HepG2 (cell line): ENCODE measurements at regions not wholly inside any gene's neighbourhood (a gene's known extent, or its start where the extent isn't known, plus 50 kb on each side); places are given as distances from the start of the nearest gene placed in this dataset.

Experiments used
- ATAC-seq: fragments of 200-7000 bp; cut with Tn5 transposase; 3 replicates; pipeline ENCODE4 v1.9.1; 2020; ENCODE audit warnings: mild to moderate bottlenecking, moderate library complexity
- BruUV-seq: library from RNA; stranded (reverse); fragments of 400-500 nt; replicated peaks from 2 replicates; lab custom pipeline; 2021; lab: Mats Ljungman, UMichigan
- CTCF ChIA-PET: fragments of 300-600 bp; formaldehyde crosslinking; extraction: SDS; loops from one replicate; lab custom pipeline; 2021; ENCODE audit warnings: low total read pairs, inconsistent platforms, low intra/inter-chr PET ratio; lab: Yijun Ruan, JAX
- POLR2A ChIA-PET: fragments of 350-600 bp; sonication (Branson Sonifier 250); formaldehyde crosslinking; loops from one replicate; lab custom pipeline; 2020; ENCODE audit warnings: antibody characterized with exemption, inconsistent platforms; lab: Yijun Ruan, JAX
- DNase-seq: peaks from one replicate; pipeline ENCODE4 v3.0.0-alpha.2; 2015; ENCODE audit warnings: low spot score
- FAIRE-seq: peaks from 3 replicates; lab custom pipeline; 2011; peaks lifted over from hg19 to GRCh38; lab: Jason Lieb, UNC
- H2AFZ ChIP-seq: one replicate; pipeline ENCODE4 v1.6.1; 2011; ENCODE audit warnings: low read length, inconsistent platforms
- H3K27ac ChIP-seq: fragments of 300-600 bp; 3 replicates; pipeline ENCODE4 v1.8.0; 2011; ENCODE audit warnings: mixed run types, mild to moderate bottlenecking, mixed read lengths, low read length, inconsistent platforms; ENCODE audit not compliant: insufficient read depth; ENCODE audit errors: extremely low read length
- H3K27me3 ChIP-seq, 2 experiments: fragments of 200-600 bp in 1 of 2; 2 replicates in 1 of 2; 3 replicates in 1 of 2; pipeline versions ENCODE4 v1.6.0 to v1.8.0; 2011; ENCODE audit warnings: low read length in 2 of 2, mild to moderate bottlenecking in 2 of 2, moderate library complexity in 2 of 2, inconsistent platforms in 1 of 2; ENCODE audit not compliant: insufficient read depth in 2 of 2, control insufficient read depth in 1 of 2
- H3K36me3 ChIP-seq, 2 experiments: fragments of 200-600 bp in 1 of 2; replicated peaks in 1 of 2; 2 replicates in 1 of 2; 3 replicates in 1 of 2; pipeline versions ENCODE4 v1.5.1 to v1.8.0; 2011; ENCODE audit warnings: low read length in 2 of 2, inconsistent platforms in 1 of 2; ENCODE audit not compliant: insufficient read depth in 2 of 2, control insufficient read depth in 1 of 2
- H3K4me1 ChIP-seq: 2 replicates; pipeline ENCODE4 v1.5.1; 2012; ENCODE audit warnings: low read length, inconsistent platforms; ENCODE audit not compliant: insufficient read depth
- H3K4me2 ChIP-seq: 2 replicates; pipeline ENCODE4 v1.6.0; 2011; ENCODE audit warnings: low read depth, low read length, inconsistent platforms
- H3K4me3 ChIP-seq, 3 experiments: fragments of 200-600 bp in 1 of 3; sonication (generic), shearing (Covaris generic) in 1 of 3; replicated peaks in 1 of 3; 2 replicates each; pipeline ENCODE4 v1.5.1; 2011 to 2016; ENCODE audit warnings: low read length in 3 of 3, inconsistent platforms in 2 of 3, low read depth in 2 of 3, mild to moderate bottlenecking in 2 of 3, control low read depth in 1 of 3, mixed read lengths in 1 of 3; ENCODE audit not compliant: insufficient read depth in 1 of 3
- H3K79me2 ChIP-seq: one replicate; pipeline ENCODE4 v1.6.1; 2011; ENCODE audit warnings: low read length, inconsistent platforms; ENCODE audit not compliant: insufficient read depth
- H3K9ac ChIP-seq: 2 replicates; pipeline ENCODE4 v1.6.0; 2011; ENCODE audit warnings: mild to moderate bottlenecking, low read depth, low read length, inconsistent platforms; ENCODE audit not compliant: insufficient read depth
- H3K9me3 ChIP-seq: 2 replicates; pipeline ENCODE4 v1.5.1; 2012; ENCODE audit warnings: mild to moderate bottlenecking, low read length
- H4K20me1 ChIP-seq: 2 replicates; pipeline ENCODE4 v1.6.0; 2011; ENCODE audit warnings: inconsistent platforms, mild to moderate bottlenecking, low read length, moderate library complexity; ENCODE audit not compliant: insufficient read depth
- BRCA1 ChIP-seq: sonication (generic); formaldehyde crosslinking; IDR thresholded peaks from 2 replicates; pipeline ENCODE4 v1.4.0; 2020; ENCODE audit warnings: missing genetic modification reagents
- DMAP1 ChIP-seq: IDR thresholded peaks from 2 replicates; pipeline ENCODE4 v1.6.1; 2016
- HNF1A ChIP-seq, 2 experiments: sonication (generic) in 1 of 2; formaldehyde crosslinking in 1 of 2; IDR thresholded peaks; 2 replicates each; pipeline versions ENCODE4 v1.4.0 to v1.6.1; 2016 to 2020; ENCODE audit warnings: borderline replicate concordance in 1 of 2, low read depth in 1 of 2, mild to moderate bottlenecking in 1 of 2, missing genetic modification reagents in 1 of 2
- JUN ChIP-seq: sonication (generic); formaldehyde crosslinking; IDR thresholded peaks from 2 replicates; pipeline ENCODE4 v1.4.0; 2020; ENCODE audit warnings: mild to moderate bottlenecking, missing genetic modification reagents
- MAFG ChIP-seq: sonication (generic); formaldehyde crosslinking; IDR thresholded peaks from 2 replicates; pipeline ENCODE4 v1.5.1; 2020; ENCODE audit warnings: mild to moderate bottlenecking, missing genetic modification reagents
- NR2F2 ChIP-seq: IDR thresholded peaks from 2 replicates; pipeline ENCODE4 v1.6.1; 2012; ENCODE audit warnings: low read depth, inconsistent platforms, borderline replicate concordance
- REL ChIP-seq: sonication (generic); formaldehyde crosslinking; conservative IDR thresholded peaks from 2 replicates; pipeline ENCODE4 v1.8.0; 2022; ENCODE audit warnings: mild to moderate bottlenecking, missing genetic modification reagents, moderate library complexity
- SETDB1 ChIP-seq: sonication (generic); formaldehyde crosslinking; IDR thresholded peaks from 2 replicates; pipeline ENCODE4 v1.5.1; 2020; ENCODE audit warnings: missing genetic modification reagents, mild to moderate bottlenecking, borderline replicate concordance
- TARDBP ChIP-seq: sonication (generic); formaldehyde crosslinking; IDR thresholded peaks from 2 replicates; pipeline ENCODE4 v1.8.0; 2022; ENCODE audit warnings: mild to moderate bottlenecking, missing genetic modification reagents
- TGIF2 ChIP-seq: IDR thresholded peaks from 2 replicates; pipeline ENCODE4 v1.6.1; 2016; ENCODE audit warnings: control low read depth, missing compliant biosample characterization
- ZNF20 ChIP-seq: sonication (generic); formaldehyde crosslinking; IDR thresholded peaks from 2 replicates; pipeline ENCODE4 v1.4.0; 2020; ENCODE audit warnings: mild to moderate bottlenecking, moderate library complexity, missing genetic modification reagents
- ZNF839 ChIP-seq: sonication (generic); formaldehyde crosslinking; IDR thresholded peaks from 2 replicates; pipeline ENCODE4 v1.4.0; 2020; ENCODE audit warnings: missing genetic modification reagents, mild to moderate bottlenecking, borderline replicate concordance
- WGBS: methylation state at CpG from one replicate; pipeline ENCODE4 v1.1.6; 2017; ENCODE audit warnings: low lambda C conversion rate; 5-methylcytosine and 5-hydroxymethylcytosine counted together
- in situ Hi-C: cut with HindIII; loops from 2 replicates; pipeline ENCODE4 v1.10.0; 2017; ENCODE audit warnings: low pct_unique_long_range_greater_than_20kb; ENCODE audit not compliant: extremely low pct_ligation_motif_present
- intact Hi-C: fragments of 100-400 bp; cut with micrococcal nuclease; formaldehyde crosslinking; loops from one replicate; pipeline ENCODE4 v1.10.0; 2022; ENCODE audit not compliant: unreplicated experiment

- no peak for TF ChIP-seq HNF1A (IDR thresholded peaks at IDR 0.05; ENCODE audit: low read depth)
- no peak for TF ChIP-seq HNF1A (CRISPR knock-in tag; IDR thresholded peaks at IDR 0.05; ENCODE audit: borderline replicate concordance)
- no peak for TF ChIP-seq TARDBP (CRISPR knock-in tag)
- TF ChIP-seq NR2F2 = no peak
- TF ChIP-seq TGIF2 (CRISPR knock-in tag) = no peak
- TF ChIP-seq BRCA1 = no peak
- no peak for TF ChIP-seq REL (CRISPR knock-in tag)
- no peak for TF ChIP-seq JUN (CRISPR knock-in tag)
These were observed 90.0 kb downstream of the GATA3 start (continued) for GRCh38 chr10:8144496-8144895.

GRCh38 chr10:8146650-8147049, 92.2 kb downstream of the GATA3 start:
- in situ Hi-C loops (no loop called here), intact Hi-C loops (no loop called here)
- H3K9ac ChIP-seq = no peak overlapping the region
- H3K4me3 ChIP-seq = no peak overlapping the region
- no peak for DNase-seq
- TF ChIP-seq ZNF839 (CRISPR knock-in tag) = no peak
- no peak for TF ChIP-seq ZNF20 (CRISPR knock-in tag)
- no peak for TF ChIP-seq DMAP1 (CRISPR knock-in tag)
- TF ChIP-seq SETDB1 = no peak
- TF ChIP-seq MAFG (CRISPR knock-in tag) = no peak
- H3K4me1 ChIP-seq = no peaks in the 10 kb centered on the region
- under 1% methylated on average over 9 of the region's 9 CpGs for WGBS
- H3K27me3 ChIP-seq = peaks cover 0 to 11% of the 10 kb centered on the region in 2 experiments; a peak in 1 of 5 replicates
- no peaks in the 10 kb centered on the region for H4K20me1 ChIP-seq
- ATAC-seq = no peak
- POLR2A ChIA-PET = no interaction called here
- H3K27ac ChIP-seq = no peak overlapping the region
- no peaks in the 10 kb centered on the region for H3K79me2 ChIP-seq
- H2AFZ ChIP-seq = no peak overlapping the region
- no peak overlapping the region for H3K4me2 ChIP-seq
- no peaks in the 10 kb centered on the region for H3K9me3 ChIP-seq
- CTCF ChIA-PET = no interaction called here
- no peaks in the 10 kb centered on the region for H3K36me3 ChIP-seq
- no peak for FAIRE-seq
- BruUV-seq = no TSS peak
